ENCODE measurements at regions not wholly inside any gene's neighbourhood (a gene's known extent, or its start where the extent isn't known, plus 50 kb on each side); places are given as distances from the start of the nearest gene placed in this dataset.
A peak's percentile ranks its signal among the peaks of the same experiment; 100 is the strongest.
"Not testable (repeated sequence)": the region's sequence is repeated elsewhere in the genome, so short reads cannot be mapped to it uniquely, and the experiment has no call there.

DNA sequence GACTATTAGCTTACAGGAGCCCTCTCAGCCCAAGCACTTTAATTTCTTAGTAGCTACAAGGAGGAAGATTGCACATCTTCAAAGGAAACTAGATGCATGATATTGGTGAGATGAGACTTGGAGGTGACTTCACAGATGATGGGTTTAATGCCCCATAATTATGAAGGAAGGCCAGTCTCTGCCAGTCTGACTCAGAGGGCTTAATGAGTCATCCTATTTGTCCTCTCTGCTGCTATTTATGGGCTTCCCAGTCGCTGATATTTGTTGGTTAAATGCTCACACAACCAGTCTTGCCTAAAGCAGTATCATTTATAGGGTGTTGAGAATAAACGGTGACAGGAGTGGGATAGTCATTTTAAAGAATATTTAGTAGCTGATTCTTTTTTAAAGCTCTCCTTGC, 187.0 kb downstream of the TP53TG3F start:
- H3K27me3 Mint-ChIP-seq; POLR2A ChIA-PET; intact Hi-C loops (cut with DNase I, micrococcal nuclease); H3K4me1 Mint-ChIP-seq; H3K9me3 Mint-ChIP-seq (ENCODE audit: low read depth); H3K27ac Mint-ChIP-seq; DNase-seq; H3K36me3 Mint-ChIP-seq (ENCODE audit: low read depth); ATAC-seq; H3K4me3 Mint-ChIP-seq: not testable (repeated sequence)
- CTCF ChIA-PET, result interaction anchor here (0.6 kb wide), 1 partner anchor 10 kb away, joined by 3 read pairs; no protein-coding TSS in a partner anchor

DNA sequence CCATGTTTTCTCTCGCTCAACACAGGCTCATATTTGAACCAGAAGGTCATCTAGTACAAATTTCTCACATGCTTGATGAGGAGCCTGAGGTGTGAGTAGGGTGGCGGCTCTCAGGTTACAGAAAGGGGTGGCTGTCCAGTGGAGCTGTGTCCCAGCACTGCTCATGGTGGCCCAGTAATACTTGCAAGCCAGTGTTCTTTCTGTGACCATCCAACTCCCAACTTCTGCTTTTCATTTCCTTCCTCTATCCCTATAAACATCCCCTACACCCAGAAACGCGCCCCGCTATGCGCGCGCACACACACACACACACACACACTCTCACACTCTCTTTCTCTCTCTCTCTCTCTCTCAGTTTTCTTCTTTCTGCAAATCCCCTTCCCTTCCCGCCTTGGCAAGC, 196.3 kb downstream of the TP53TG3F start:
- DNase-seq; H3K36me3 Mint-ChIP-seq (ENCODE audit: low read depth); H3K27me3 Mint-ChIP-seq; POLR2A ChIA-PET; H3K27ac Mint-ChIP-seq; intact Hi-C loops (cut with DNase I, micrococcal nuclease); H3K4me1 Mint-ChIP-seq; ATAC-seq; H3K9me3 Mint-ChIP-seq (ENCODE audit: low read depth); H3K4me3 Mint-ChIP-seq: not testable (repeated sequence)
- CTCF ChIA-PET, result interaction anchor here (0.6 to 0.7 kb wide), 3 partner anchors 9 to 72 kb away, joined by 3 read pairs; no protein-coding TSS in a partner anchor

DNA sequence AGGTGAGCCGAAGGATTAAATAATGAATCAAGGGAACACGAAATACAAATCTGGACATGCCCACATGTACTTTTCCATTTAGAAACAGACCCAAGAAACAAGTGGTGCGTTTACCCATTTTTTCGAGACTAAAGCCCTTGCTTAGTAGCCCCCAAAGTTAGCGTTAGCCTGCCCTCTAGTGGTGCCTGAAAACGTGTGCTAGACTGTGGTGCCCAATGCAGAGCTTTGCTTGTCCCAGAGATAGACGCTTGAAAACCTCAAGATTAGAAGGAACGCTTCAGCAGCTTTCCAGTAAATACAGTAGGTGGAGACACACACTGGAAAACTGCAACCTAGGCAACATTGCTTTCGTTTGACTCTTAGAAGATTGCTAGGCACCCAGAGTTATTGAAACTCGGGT, 197.0 kb downstream of the TP53TG3F start:
- H3K27ac Mint-ChIP-seq; DNase-seq; H3K4me1 Mint-ChIP-seq; H3K4me3 Mint-ChIP-seq; H3K9me3 Mint-ChIP-seq (ENCODE audit: low read depth); H3K36me3 Mint-ChIP-seq (ENCODE audit: low read depth); H3K27me3 Mint-ChIP-seq; POLR2A ChIA-PET; intact Hi-C loops (cut with DNase I, micrococcal nuclease): not testable (repeated sequence)
- CTCF ChIA-PET, result interaction anchor here (0.7 kb wide), 1 partner anchor 10 kb away, joined by 3 read pairs; no protein-coding TSS in a partner anchor
- peak; percentile 82 for ATAC-seq

DNA sequence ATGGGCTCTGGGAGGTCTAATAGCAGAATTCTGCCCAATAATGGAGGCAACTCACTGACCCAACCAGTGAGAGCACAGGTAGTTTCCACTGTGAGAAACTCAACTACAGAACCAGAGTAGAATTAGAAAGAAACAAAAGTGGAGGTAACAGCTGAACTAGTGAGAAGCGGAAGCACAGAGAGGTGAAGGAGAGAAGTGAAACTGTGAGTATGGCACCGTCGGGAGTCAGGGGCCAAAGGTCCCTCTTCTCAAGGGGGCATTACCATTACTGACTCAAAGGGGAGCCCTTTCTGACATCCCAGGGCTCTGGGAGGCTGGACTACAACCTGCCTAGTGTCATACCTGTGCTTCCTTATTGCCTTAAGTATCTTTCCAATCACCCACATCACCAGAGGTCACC, 198.3 kb downstream of the TP53TG3F start:
- intact Hi-C loops (cut with DNase I, micrococcal nuclease); H3K4me1 Mint-ChIP-seq; POLR2A ChIA-PET: not testable (repeated sequence)

DNA sequence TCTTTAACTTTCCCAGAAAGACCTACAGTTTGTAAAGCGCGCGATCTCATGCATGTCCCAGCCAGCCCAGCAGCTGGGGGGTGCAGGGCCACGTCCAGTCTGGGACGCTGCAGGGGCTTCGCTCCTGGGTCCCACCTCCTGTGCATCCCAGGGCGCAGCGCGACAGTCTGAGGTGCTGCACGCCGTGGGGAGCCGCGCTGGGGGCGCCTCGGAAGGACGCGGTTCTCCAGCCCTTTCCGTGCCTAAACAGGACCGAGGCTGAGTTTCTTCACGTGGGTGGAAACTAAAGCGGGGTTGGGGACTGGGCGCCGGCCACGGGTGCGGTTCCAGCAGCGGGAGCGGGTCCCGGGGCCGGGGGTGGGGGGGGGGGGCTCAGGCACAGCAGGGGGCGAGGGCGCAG, 221.4 kb downstream of the TP53TG3F start:
- H3K27ac Mint-ChIP-seq; H3K27me3 Mint-ChIP-seq; H3K4me3 Mint-ChIP-seq; ATAC-seq; H3K9me3 Mint-ChIP-seq (ENCODE audit: low read depth); H3K4me1 Mint-ChIP-seq; H3K36me3 Mint-ChIP-seq (ENCODE audit: low read depth); CTCF ChIA-PET; POLR2A ChIA-PET; DNase-seq; intact Hi-C loops (cut with DNase I, micrococcal nuclease): not testable (repeated sequence)

More for the DNA sequence above, 198.3 kb downstream of the TP53TG3F start:
- DNase-seq; H3K36me3 Mint-ChIP-seq (ENCODE audit: low read depth); H3K4me3 Mint-ChIP-seq; CTCF ChIA-PET; H3K27ac Mint-ChIP-seq; ATAC-seq; H3K9me3 Mint-ChIP-seq (ENCODE audit: low read depth); H3K27me3 Mint-ChIP-seq: not testable (repeated sequence)

DNA sequence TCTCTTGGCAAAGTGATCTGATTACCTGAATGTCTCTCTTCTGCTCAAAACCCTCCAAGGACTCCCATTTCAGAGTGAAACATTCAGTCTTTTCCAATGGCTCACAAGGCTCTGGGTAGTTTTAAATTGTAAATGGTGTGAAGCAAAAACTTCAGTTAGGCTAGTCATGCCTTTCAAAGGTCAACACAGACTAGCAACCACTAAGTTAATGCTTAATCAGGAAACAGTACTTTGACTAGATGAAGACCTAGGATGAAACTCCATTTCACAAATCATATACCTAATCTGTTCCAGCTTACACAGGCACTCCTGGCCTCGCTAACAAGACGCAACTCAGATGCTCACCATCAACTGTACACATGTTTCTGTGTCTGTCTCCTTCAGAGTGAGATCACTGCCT, 240.9 kb downstream of the TP53TG3F start:
- H3K27ac Mint-ChIP-seq; intact Hi-C loops (cut with DNase I, micrococcal nuclease); DNase-seq; H3K9me3 Mint-ChIP-seq (ENCODE audit: low read depth); ATAC-seq; H3K36me3 Mint-ChIP-seq (ENCODE audit: low read depth); H3K4me3 Mint-ChIP-seq; CTCF ChIA-PET; H3K27me3 Mint-ChIP-seq; POLR2A ChIA-PET; H3K4me1 Mint-ChIP-seq: not testable (repeated sequence)

DNA sequence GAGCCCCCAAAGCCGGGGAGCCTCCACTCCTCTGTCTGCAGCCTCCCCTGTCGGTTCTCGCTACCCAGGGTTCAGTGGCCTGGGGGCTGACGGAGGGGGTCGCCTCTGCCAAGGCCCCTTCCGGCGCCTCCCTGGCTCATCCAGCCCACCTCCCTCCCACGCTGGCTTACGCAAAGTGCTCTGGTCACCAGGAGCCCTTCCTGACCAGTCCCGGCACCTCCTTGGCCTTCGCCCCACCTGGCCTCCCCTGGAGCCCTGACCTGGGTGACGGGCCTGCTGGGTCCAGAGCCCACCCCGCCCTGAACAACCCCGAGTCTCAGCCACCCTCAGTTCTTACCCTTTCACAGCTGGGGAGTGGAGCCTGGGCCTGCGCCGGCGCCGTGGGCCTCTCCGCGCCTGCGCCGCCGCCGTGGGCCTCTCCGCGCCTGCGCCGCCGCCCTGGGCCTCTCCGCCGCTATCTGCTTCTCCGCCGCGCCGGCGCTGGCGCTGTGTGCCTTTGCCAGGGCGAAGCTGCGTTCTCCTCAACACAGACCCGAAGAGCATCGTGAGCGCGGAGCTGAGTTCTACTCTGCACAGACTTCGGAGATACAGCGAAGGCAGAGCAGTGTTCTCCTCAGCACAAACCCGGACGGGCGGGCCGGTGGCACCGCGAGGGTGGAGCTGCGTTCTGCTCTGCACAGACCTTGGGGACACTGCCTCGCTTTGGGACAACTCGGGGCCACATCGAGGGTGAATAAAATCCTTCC, 247.6 kb downstream of the TP53TG3F start:
- H3K27ac Mint-ChIP-seq; H3K4me1 Mint-ChIP-seq; CTCF ChIA-PET; H3K27me3 Mint-ChIP-seq; POLR2A ChIA-PET; DNase-seq; H3K9me3 Mint-ChIP-seq (ENCODE audit: low read depth); intact Hi-C loops (cut with DNase I, micrococcal nuclease); H3K36me3 Mint-ChIP-seq (ENCODE audit: low read depth): not testable (repeated sequence)
- peak; percentile 26 for ATAC-seq
- H3K4me3 Mint-ChIP-seq, result peak overlapping the region; percentile 32

DNA sequence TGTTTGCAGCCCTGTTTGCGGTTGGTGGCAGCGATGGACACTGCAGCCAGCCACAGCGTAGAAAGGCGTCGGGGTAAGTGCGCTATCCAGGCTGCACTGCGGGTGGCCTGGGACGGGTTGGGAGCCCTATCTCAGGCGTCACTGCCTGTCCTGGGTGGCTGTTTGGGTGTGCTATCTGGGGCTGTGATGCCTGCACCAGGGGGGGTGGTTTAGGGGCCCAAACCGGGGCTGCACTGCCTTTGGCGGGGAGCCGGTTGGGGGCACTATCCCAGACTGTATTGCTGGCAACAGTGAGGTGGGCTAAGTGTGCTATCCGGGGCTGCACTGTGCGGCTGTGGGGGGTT, 248.2 kb downstream of the TP53TG3F start:
- H3K4me3 Mint-ChIP-seq, result peak overlapping the region; percentile 32
- POLR2A ChIA-PET; H3K27ac Mint-ChIP-seq; H3K4me1 Mint-ChIP-seq; H3K36me3 Mint-ChIP-seq (ENCODE audit: low read depth); H3K27me3 Mint-ChIP-seq; CTCF ChIA-PET; intact Hi-C loops (cut with DNase I, micrococcal nuclease); DNase-seq; ATAC-seq; H3K9me3 Mint-ChIP-seq (ENCODE audit: low read depth): not testable (repeated sequence)

DNA sequence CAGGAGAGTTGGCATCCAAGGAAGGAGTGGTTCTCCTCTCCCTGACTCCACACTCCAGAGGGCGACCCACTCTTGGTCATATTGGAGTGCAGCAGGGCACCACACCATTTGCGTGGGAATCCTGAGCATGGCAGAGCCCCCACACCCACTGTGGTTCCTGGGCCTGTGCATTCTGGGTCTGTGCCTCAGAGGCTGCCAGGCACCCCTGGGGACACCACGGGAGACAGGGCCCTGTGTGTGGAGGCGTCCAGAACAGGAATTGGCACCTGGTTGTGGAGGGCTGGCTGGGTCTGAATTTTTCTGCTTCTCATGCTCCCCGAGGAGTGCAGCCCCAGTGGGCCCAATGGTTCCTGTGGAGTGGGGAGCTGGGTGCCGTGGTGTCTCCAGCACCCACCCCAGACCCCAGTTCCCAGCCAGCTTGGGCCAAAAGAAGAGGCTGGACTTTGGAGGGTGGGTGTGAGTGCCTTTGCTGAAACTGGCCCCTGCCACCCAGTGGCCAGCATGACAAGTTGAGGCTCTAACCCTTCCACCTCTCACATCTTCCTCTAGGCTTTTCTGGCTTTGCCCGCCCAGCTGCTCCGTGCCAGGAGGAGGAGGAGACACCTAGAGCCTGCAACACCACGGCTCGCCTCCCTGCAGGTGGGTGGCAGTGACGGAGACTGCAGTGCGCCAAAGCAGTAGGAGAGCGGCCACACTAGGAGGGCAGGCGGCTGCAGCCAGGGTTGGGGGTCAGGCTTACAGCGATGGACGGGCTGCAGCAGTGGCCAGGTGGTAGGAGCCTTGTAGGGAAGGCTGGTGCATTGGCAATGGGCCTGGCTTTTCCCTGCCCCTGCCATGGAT, 250.7 kb downstream of the TP53TG3F start:
- H3K4me1 Mint-ChIP-seq; H3K27ac Mint-ChIP-seq; H3K9me3 Mint-ChIP-seq (ENCODE audit: low read depth); H3K27me3 Mint-ChIP-seq; intact Hi-C loops (cut with DNase I, micrococcal nuclease); H3K4me3 Mint-ChIP-seq; H3K36me3 Mint-ChIP-seq (ENCODE audit: low read depth); POLR2A ChIA-PET; ATAC-seq; DNase-seq; CTCF ChIA-PET: not testable (repeated sequence)

DNA sequence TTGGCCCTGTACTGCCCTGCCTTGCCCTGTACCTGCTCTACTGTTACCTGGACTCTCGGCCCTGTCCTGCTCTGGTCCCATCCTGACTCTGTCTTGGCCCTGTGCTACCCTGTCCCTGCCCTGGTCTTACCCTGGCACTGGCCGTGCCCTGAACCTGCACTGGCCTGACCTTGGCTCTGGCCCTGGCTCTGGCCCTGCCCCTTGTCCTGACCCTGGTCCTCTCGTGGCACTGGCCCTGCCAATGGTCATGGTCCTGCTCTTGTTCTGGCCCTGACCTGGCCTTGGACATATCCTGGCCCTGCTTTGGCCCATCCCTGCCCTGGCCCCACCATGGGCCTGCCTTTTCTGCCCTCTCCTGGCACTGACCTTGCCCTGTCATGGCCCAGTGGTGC, 251.3 kb downstream of the TP53TG3F start:
- DNase-seq; H3K9me3 Mint-ChIP-seq (ENCODE audit: low read depth); ATAC-seq; H3K4me1 Mint-ChIP-seq; H3K27ac Mint-ChIP-seq; H3K36me3 Mint-ChIP-seq (ENCODE audit: low read depth); POLR2A ChIA-PET; intact Hi-C loops (cut with DNase I, micrococcal nuclease); H3K4me3 Mint-ChIP-seq; H3K27me3 Mint-ChIP-seq; CTCF ChIA-PET: not testable (repeated sequence)

DNA sequence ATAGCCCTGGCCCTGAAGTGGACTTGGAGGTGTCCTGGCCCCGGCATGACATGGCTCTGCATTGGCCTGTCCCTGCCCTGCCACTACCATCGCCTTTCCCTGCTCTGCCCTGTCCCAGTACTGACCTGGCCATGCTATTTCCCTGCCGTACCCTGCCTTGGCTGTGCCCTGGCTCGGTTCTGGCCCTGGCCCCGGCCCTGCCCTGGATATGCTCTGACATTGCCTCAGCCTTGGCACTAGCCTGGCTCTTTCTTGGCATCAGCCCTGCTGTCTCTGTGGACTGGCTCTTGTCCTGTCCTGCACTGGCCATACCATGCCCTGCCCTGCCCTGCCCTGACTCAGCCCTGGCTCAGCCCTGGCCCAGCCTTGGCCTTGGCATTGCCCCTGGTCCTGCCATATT, 252.2 kb downstream of the TP53TG3F start:
- intact Hi-C loops (cut with DNase I, micrococcal nuclease); H3K27ac Mint-ChIP-seq; H3K36me3 Mint-ChIP-seq (ENCODE audit: low read depth); H3K27me3 Mint-ChIP-seq; POLR2A ChIA-PET; H3K9me3 Mint-ChIP-seq (ENCODE audit: low read depth); H3K4me1 Mint-ChIP-seq; DNase-seq; ATAC-seq; CTCF ChIA-PET; H3K4me3 Mint-ChIP-seq: not testable (repeated sequence)

DNA sequence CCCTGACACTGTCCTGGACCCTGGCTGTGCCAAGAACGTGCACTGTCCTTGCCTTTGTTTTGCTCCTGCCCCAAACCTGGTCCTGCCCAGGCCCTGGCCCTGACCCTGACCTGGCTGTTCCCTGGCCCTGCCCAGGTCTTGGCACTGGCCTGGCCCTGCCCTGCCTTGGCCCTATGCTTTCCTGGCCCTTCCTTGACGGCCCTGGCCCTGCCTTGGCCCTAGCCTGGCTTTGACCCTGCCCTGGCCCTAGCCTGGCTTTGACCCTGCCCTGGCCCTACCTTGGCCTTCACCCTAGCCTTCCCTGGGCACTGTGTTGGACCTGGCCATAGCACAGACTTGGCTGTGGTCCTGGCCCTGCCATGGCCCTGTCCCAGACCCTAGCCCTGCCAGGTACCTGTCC, 252.9 kb downstream of the TP53TG3F start:
- POLR2A ChIA-PET, CTCF ChIA-PET: not testable (repeated sequence)

More for the DNA sequence above, 252.9 kb downstream of the TP53TG3F start:
- H3K36me3 Mint-ChIP-seq (ENCODE audit: low read depth); H3K4me1 Mint-ChIP-seq; H3K9me3 Mint-ChIP-seq (ENCODE audit: low read depth); ATAC-seq; H3K27ac Mint-ChIP-seq; DNase-seq; H3K27me3 Mint-ChIP-seq; intact Hi-C loops (cut with DNase I, micrococcal nuclease); H3K4me3 Mint-ChIP-seq: not testable (repeated sequence)

All from activated CD4-positive, alpha-beta T cell treated with anti-CD3 and anti-CD28 coated beads for 36 hours (primary cell).